ENCODE measurements at regions not wholly inside any gene's neighbourhood (a gene's known extent, or its start where the extent isn't known, plus 50 kb on each side); places are given as distances from the start of the nearest gene placed in this dataset.

GRCh38 chr4:178196751-178197374, 754.6 kb upstream of the AGA start:
- TF ChIP-seq CTCF (IDR thresholded peaks at IDR 0.05 in 4 of 5, conservative IDR thresholded peaks at IDR 0.05 in 1 of 5) (no peak), POLR2A (IDR thresholded peaks at IDR 0.05) (no peak)

Measured in gastrocnemius medialis (tissue), 4 donors.